ENCODE measurements at regions not wholly inside any gene's neighbourhood (a gene's known extent, or its start where the extent isn't known, plus 50 kb on each side); places are given as distances from the start of the nearest gene placed in this dataset.

DNA sequence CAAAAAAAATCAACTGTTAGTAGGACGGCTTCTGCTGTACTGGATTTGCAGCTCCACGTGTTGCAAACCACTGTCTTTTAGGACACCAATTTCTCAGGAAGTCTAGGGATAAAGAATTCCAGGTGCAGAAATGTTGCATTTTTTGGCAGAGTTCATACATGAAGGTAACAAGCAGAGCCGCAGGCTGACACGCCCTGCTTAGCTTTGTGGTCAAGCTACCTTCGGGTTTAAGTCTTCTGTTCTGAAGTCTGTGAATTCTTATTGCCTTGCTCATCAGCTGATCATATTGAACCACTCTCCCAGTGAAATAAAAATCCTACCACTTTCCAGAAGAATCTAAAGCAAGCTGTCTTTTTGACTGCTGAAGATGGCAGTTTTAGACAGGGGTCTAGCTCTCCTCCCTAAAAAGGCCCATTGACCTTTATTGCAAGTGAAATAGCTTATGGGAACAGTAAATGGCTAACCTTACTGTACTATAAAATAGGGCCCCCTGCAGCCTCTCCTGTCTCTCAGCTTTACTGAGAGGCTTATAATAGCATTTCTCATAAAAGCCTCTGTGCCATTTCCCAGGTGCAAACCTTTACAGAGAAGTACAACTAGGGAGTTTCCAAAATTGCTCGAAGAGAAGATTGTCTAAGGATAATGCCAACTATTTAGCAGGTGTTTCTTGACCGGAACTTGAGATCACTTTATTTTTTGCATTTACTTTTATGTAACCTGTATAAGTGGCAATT is 262.2 kb upstream of the IL12A start:
- no peak overlapping the region for H3K27ac ChIP-seq
- no peak for DNase-seq
- peaks cover 0 to 2% (median 0%) of the 10 kb centered on the region in 4 donors for H3K4me1 ChIP-seq
- H3K9me3 ChIP-seq, result no peaks in the 10 kb centered on the region
- no peaks in the 10 kb centered on the region for H3K36me3 ChIP-seq
- no peaks in the 10 kb centered on the region for H3K27me3 ChIP-seq
- intact Hi-C loops (cut with DNase I; ENCODE audit: low total_unique reads), result no loop called here
- TF ChIP-seq, protein P1, sequence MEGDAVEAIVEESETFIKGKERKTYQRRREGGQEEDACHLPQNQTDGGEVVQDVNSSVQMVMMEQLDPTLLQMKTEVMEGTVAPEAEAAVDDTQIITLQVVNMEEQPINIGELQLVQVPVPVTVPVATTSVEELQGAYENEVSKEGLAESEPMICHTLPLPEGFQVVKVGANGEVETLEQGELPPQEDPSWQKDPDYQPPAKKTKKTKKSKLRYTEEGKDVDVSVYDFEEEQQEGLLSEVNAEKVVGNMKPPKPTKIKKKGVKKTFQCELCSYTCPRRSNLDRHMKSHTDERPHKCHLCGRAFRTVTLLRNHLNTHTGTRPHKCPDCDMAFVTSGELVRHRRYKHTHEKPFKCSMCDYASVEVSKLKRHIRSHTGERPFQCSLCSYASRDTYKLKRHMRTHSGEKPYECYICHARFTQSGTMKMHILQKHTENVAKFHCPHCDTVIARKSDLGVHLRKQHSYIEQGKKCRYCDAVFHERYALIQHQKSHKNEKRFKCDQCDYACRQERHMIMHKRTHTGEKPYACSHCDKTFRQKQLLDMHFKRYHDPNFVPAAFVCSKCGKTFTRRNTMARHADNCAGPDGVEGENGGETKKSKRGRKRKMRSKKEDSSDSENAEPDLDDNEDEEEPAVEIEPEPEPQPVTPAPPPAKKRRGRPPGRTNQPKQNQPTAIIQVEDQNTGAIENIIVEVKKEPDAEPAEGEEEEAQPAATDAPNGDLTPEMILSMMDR (IDR thresholded peaks at IDR 0.05), result no peak
- H3K4me3 ChIP-seq, result no peak overlapping the region

DNA sequence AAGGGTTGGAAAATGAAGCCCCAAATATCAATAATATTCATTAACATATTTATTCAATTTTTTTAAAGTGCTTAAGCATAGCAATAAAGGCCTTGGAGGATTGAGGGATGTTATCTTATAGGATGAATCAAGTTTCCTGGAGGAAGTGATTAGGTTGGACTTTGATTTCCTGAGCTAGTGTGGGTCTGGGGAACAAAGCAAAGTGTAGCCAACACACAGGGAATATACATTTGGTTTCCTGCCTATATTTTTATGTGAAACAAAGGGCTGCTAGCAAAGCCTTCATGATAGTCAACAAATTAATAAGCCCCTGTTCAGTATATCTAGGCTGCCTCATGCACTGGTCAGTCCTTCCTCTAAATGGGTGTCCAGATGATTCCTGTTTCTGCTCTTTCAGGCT is 261.1 kb upstream of the IL12A start:
- Histone ChIP-seq H3K9me3 (no peaks in the 10 kb centered on the region), H3K4me3 (no peak overlapping the region), H3K27ac (no peak overlapping the region), H3K36me3 (no peaks in the 10 kb centered on the region), H3K4me1 (peaks cover 0 to 11% (median 5%) of the 10 kb centered on the region in 4 donors), H3K27me3 (no peaks in the 10 kb centered on the region)
- intact Hi-C loops (cut with DNase I; ENCODE audit: low total_unique reads), result no loop called here
- DNase-seq, result no peak
- TF ChIP-seq, protein P1 (IDR thresholded peaks at IDR 0.05), result no peak

DNA sequence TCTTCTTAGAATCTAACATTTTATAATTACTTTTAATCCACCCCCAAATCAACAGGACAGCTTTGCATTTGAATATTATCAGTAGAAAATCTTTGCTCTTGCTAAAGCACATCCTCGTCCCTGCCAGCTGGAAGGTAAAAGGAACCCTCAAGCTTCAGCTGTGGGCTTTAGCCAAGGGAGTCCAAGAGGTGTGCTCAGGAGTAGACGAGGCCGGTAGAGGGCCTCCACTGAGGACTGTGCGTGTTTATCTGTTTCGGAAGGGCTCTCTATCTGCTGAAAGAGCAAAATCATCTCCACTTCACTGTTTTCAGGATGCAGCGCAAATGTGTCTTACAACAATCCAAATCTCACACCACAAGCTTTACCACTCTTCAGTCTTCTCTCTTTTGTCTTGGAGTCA is 257.4 kb upstream of the IL12A start:
- intact Hi-C loops (cut with DNase I; ENCODE audit: low total_unique reads), result loop anchor here (10.0 kb wide), 1 partner anchor 106 kb away; no protein-coding TSS in a partner anchor
- H3K9me3 ChIP-seq, result no peaks in the 10 kb centered on the region
- H3K4me3 ChIP-seq, result no peak overlapping the region
- TF ChIP-seq, protein P1 (IDR thresholded peaks at IDR 0.05), result no peak
- H3K36me3 ChIP-seq, result no peaks in the 10 kb centered on the region
- no peak overlapping the region for H3K27ac ChIP-seq
- H3K27me3 ChIP-seq, result no peaks in the 10 kb centered on the region
- peaks cover 0 to 28% (median 13%) of the 10 kb centered on the region in 4 donors for H3K4me1 ChIP-seq
- no peak for DNase-seq

DNA sequence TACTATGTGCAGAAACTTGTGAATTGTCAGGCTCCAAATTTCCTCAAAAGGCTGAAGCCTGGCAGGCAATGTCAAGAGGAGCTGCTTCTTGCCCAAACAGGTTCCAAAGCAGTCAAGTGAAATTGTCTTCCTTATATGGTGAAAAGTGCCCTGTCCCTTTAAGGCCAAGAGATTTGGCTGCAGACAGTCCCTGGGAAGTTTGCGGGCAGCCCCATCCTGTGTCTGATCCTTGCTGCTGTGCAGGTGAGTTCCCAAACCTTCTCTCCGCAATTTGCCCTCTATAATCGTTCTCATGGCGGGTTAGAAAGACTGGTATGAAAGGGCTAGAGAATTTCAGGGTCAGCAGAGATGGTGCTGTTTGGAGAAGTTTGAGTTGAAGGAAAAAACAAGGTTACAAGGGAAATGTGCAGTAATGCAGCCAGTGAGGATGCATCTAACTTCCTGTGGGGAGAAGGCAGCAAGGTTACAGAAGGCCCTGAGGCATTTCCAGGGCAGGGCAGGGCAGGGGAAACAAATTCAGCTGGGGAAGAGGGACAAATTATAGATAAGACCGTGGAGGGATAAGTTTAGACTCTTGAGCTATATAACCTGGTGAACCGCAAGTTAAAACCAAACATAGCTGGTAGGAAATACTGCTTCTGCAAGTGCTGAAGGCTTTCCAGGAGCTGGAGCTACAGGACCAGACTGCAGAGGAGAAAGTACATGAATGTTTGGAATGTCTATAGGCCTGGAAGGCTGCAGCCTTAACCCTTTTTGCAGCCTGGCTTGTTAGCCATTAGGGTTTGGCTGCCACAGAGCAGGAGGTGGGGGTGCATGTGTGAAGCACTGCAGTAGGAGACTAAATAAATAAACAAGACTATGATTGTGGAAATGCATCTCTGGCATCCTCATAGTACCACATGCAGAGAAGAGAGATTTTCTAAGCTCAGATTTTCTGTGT is 256.2 kb upstream of the IL12A start:
- H3K9me3 ChIP-seq, result no peaks in the 10 kb centered on the region
- peaks cover 0 to 28% (median 13%) of the 10 kb centered on the region in 4 donors for H3K4me1 ChIP-seq
- no peaks in the 10 kb centered on the region for H3K27me3 ChIP-seq
- TF ChIP-seq, protein P1 (IDR thresholded peaks at IDR 0.05), result no peak
- H3K4me3 ChIP-seq, result peak overlapping the region; percentile 34 to 45
- no peak for DNase-seq
- peak overlapping the region; percentile 36 to 68 for H3K27ac ChIP-seq
- intact Hi-C loops (cut with DNase I; ENCODE audit: low total_unique reads), result loop anchor here (10.0 kb wide), 1 partner anchor 108 kb away; no protein-coding TSS in a partner anchor
- no peaks in the 10 kb centered on the region for H3K36me3 ChIP-seq

DNA sequence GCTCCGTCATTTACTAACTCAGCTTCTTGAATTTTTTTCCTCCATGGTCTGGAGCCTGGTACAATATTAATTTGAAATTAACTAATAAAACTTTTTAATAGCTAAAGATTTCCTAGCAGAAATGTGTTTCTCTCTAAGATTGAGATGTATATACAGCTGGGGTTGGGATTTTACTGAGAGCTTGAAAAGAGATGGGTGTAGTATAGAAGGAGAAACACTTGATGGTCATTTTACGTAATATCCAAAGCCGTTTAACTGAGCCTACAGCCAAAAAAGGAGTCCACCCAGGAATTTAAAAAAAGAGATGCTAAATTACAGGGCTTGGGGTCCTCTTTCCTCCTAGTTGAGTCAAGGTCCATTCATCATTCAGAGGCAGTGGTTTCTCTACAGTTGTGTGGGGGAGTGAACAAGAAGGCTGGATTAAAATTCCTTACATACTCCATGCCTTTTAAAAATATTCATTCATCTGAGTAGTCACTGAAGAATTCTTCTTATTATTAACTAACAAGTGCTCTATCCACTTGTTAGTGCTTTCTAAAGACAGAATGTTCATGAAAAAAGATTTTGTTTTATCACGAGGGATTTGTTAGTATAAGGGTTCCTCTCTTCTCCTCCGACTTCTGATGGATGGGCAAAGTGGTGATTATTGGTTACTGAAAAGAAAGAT is 255.3 kb upstream of the IL12A start:
- Histone ChIP-seq H3K4me1 (peaks cover 0 to 28% (median 13%) of the 10 kb centered on the region in 4 donors), H3K4me3 (peak overlapping the region; percentile 34 to 45), H3K27me3 (no peaks in the 10 kb centered on the region), H3K27ac (peak overlapping the region; percentile 36 to 68), H3K36me3 (no peaks in the 10 kb centered on the region), H3K9me3 (no peaks in the 10 kb centered on the region)
- no peak for DNase-seq
- TF ChIP-seq, protein P1 (IDR thresholded peaks at IDR 0.05), result no peak
- intact Hi-C loops (cut with DNase I; ENCODE audit: low total_unique reads), result loop anchor here (10.0 kb wide), 1 partner anchor 109 kb away; no protein-coding TSS in a partner anchor
